ENCODE measurements at regions not wholly inside any gene's neighbourhood (a gene's known extent, or its start where the extent isn't known, plus 50 kb on each side); places are given as distances from the start of the nearest gene placed in this dataset.

DNA sequence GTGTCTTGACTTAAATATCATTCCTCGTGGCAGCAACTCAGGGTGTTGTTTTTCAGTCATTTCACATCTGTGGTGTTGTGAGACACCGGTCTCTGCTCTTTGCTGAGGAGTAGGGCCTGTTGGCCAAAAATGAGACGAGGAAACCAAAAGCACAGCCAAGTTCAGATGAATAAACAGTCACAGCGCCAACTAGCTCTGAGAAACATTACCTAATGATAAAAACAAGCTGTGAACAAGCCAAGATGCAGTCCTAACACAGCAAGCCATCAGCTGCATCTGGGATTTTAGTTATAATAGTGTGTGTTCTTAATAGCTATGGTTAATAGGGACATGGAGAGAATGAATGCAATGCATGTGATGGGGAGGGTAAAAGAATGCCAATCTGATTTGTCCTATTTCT, 843.4 kb upstream of the DPPA4 start:
- H3K4me1 ChIP-seq (ENCODE audit: control insufficient read depth in 3 of 3, insufficient read depth in 2 of 3, low read depth in 1 of 3, low read length in 2 of 3): no peaks in the 10 kb centered on the region
- FAIRE-seq (no peak), DNase-seq (no peak)
- H3K9me3 ChIP-seq (ENCODE audit: control insufficient read depth in 2 of 2, insufficient read depth in 1 of 2, low read depth in 1 of 2, low read length in 1 of 2): no peaks in the 10 kb centered on the region
- H3K27me3 ChIP-seq (ENCODE audit: control insufficient read depth in 3 of 3, insufficient read depth in 3 of 3, low read length in 3 of 3): no peaks in the 10 kb centered on the region
- H3K36me3 ChIP-seq (ENCODE audit: control insufficient read depth in 3 of 3, insufficient read depth in 2 of 3, low read depth in 1 of 3, low read length in 3 of 3): no peaks in the 10 kb centered on the region
- WGBS, 3 donors: 52 to 80% (median 62%) methylated on average over 4 of the region's 4 CpGs
- no peak overlapping the region for H3K4me3 ChIP-seq (ENCODE audit: low read depth in 1 of 3, low read length in 3 of 3)
- H3K27ac ChIP-seq (ENCODE audit: low read depth in 1 of 3, low read length in 2 of 3): no peak overlapping the region

- no peaks in the 10 kb centered on the region for H3K27me3 ChIP-seq (ENCODE audit: control insufficient read depth in 3 of 3, insufficient read depth in 3 of 3, low read length in 3 of 3)
- no peak overlapping the region for H3K27ac ChIP-seq (ENCODE audit: low read depth in 1 of 3, low read length in 2 of 3)
- H3K4me1 ChIP-seq (ENCODE audit: control insufficient read depth in 3 of 3, insufficient read depth in 2 of 3, low read depth in 1 of 3, low read length in 2 of 3): no peaks in the 10 kb centered on the region
- DNase-seq (no peak), FAIRE-seq (no peak)
- H3K4me3 ChIP-seq (ENCODE audit: low read depth in 1 of 3, low read length in 3 of 3): no peak overlapping the region
- 68 to 90% (median 84%) methylated on average over 3 of the region's 3 CpGs for WGBS, 3 donors
- H3K9me3 ChIP-seq (ENCODE audit: control insufficient read depth in 2 of 2, insufficient read depth in 1 of 2, low read depth in 1 of 2, low read length in 1 of 2): no peaks in the 10 kb centered on the region
- H3K36me3 ChIP-seq (ENCODE audit: control insufficient read depth in 3 of 3, insufficient read depth in 2 of 3, low read depth in 1 of 3, low read length in 3 of 3): no peaks in the 10 kb centered on the region
These were observed 843.9 kb upstream of the DPPA4 start for GRCh38 chr3:110181226-110181625.

DNA sequence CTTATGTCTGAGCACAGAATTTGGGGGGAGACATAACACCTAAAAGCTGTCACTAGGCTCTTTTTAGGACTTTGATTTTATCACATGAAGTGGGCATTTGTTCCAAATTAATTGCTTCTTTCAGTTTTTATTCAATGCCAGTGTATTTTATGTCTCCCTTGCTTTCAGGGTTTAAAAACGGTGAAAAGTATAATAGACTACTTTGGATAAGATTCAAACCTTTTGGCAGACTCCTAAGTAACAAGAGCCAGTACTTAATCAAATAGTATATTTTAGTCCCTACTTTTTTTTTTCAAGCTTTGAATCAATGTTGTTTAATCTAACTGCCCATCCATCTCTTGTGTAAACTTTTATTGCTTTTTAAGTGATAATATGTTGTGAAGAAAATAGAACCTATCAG, 847.2 kb upstream of the DPPA4 start:
- no peaks in the 10 kb centered on the region for H3K27me3 ChIP-seq (ENCODE audit: control insufficient read depth in 3 of 3, insufficient read depth in 3 of 3, low read length in 3 of 3)
- DNase-seq (no peak), FAIRE-seq (no peak)
- H3K27ac ChIP-seq (ENCODE audit: low read depth in 1 of 3, low read length in 2 of 3): no peak overlapping the region
- WGBS, 3 donors: 41 to 48% (median 44%) methylated on average over 1 of the region's 1 CpG
- no peaks in the 10 kb centered on the region for H3K9me3 ChIP-seq (ENCODE audit: control insufficient read depth in 2 of 2, insufficient read depth in 1 of 2, low read depth in 1 of 2, low read length in 1 of 2)
- H3K4me3 ChIP-seq (ENCODE audit: low read depth in 1 of 3, low read length in 3 of 3): no peak overlapping the region
- H3K36me3 ChIP-seq (ENCODE audit: control insufficient read depth in 3 of 3, insufficient read depth in 2 of 3, low read depth in 1 of 3, low read length in 3 of 3): no peaks in the 10 kb centered on the region
- H3K4me1 ChIP-seq (ENCODE audit: control insufficient read depth in 3 of 3, insufficient read depth in 2 of 3, low read depth in 1 of 3, low read length in 2 of 3): no peaks in the 10 kb centered on the region

DNA sequence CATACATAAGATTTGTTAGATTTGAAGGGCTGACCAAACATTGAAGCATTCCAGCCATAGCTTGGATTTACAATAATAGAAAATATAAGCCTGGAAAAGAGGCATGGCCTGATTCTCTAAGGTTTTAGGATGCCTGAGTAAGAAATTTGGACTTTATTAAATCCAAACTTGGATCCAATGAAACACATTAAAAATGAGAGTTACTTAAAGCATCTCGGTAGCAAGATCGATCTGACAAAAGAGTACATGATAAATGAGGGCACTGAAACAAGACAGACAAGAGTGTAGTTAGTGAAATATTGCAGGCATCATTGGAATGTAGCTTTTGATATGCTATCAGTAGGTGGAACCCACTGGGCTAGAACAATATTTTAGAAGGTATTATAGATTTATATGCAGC, 855.7 kb upstream of the DPPA4 start:
- Histone ChIP-seq H3K36me3 (ENCODE audit: control insufficient read depth in 3 of 3, insufficient read depth in 2 of 3, low read depth in 1 of 3, low read length in 3 of 3) (no peaks in the 10 kb centered on the region), H3K4me3 (ENCODE audit: low read depth in 1 of 3, low read length in 3 of 3) (no peak overlapping the region), H3K27me3 (ENCODE audit: control insufficient read depth in 3 of 3, insufficient read depth in 3 of 3, low read length in 3 of 3) (no peaks in the 10 kb centered on the region), H3K4me1 (ENCODE audit: control insufficient read depth in 3 of 3, insufficient read depth in 2 of 3, low read depth in 1 of 3, low read length in 2 of 3) (no peaks in the 10 kb centered on the region), H3K9me3 (ENCODE audit: control insufficient read depth in 2 of 2, insufficient read depth in 1 of 2, low read depth in 1 of 2, low read length in 1 of 2) (no peaks in the 10 kb centered on the region), H3K27ac (ENCODE audit: low read depth in 1 of 3, low read length in 2 of 3) (no peak overlapping the region)
- FAIRE-seq (no peak), DNase-seq (no peak)
- WGBS, 3 donors: 58 to 72% (median 59%) methylated on average over 2 of the region's 2 CpGs

DNA sequence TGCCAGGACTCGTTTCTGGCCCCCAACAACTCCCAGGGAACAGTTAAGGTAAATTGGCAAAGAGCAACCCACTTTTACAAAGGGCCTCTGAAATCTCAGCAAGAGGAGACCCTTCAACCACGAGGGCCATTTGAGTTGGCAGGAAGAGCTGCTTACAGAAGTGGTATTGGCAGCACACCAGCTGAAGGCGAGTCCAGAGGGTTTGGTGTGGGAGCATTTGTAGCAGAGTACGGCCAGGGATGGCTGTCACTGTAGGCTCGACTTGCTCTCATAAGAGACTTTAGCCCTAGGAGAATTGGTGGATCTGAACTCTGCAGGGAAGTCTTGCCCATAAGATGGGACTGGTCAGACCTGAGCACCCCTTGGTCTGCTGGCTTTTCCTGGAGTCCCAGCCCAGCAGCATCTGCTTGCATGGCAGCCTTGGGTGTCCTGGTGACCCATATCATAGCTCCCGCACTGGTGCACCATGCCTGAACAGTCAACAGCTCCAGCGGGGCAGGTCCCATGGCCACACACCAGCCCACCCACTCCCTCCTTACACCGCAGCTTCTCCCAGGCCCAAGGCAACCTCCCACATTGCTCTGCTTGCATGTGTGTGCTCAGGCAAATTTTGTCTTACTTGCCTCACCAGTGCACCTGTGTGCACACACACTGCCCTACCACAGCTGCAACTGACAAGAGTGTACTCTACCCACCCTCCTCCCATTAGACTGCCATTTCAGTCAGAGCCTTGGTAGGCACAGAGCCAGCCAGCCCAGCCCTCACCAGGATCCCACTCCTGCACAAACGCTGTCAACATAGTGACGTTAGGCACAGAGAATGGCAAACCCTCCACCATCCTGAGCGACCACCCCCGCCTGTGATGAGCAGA, 861.6 kb upstream of the DPPA4 start:
- Histone ChIP-seq H3K9me3 (ENCODE audit: control insufficient read depth in 2 of 2, insufficient read depth in 1 of 2, low read depth in 1 of 2, low read length in 1 of 2) (peaks cover 0 to 3% of the 10 kb centered on the region in 2 donors), H3K4me3 (ENCODE audit: low read depth in 1 of 3, low read length in 3 of 3) (no peak overlapping the region), H3K27me3 (ENCODE audit: control insufficient read depth in 3 of 3, insufficient read depth in 3 of 3, low read length in 3 of 3) (no peaks in the 10 kb centered on the region), H3K4me1 (ENCODE audit: control insufficient read depth in 3 of 3, insufficient read depth in 2 of 3, low read depth in 1 of 3, low read length in 2 of 3) (no peaks in the 10 kb centered on the region), H3K36me3 (ENCODE audit: control insufficient read depth in 3 of 3, insufficient read depth in 2 of 3, low read depth in 1 of 3, low read length in 3 of 3) (no peaks in the 10 kb centered on the region), H3K27ac (ENCODE audit: low read depth in 1 of 3, low read length in 2 of 3) (no peak overlapping the region)
- FAIRE-seq (no peak), DNase-seq (no peak)
- 82% methylated on average over 12 of the region's 12 CpGs for WGBS, 3 donors

DNA sequence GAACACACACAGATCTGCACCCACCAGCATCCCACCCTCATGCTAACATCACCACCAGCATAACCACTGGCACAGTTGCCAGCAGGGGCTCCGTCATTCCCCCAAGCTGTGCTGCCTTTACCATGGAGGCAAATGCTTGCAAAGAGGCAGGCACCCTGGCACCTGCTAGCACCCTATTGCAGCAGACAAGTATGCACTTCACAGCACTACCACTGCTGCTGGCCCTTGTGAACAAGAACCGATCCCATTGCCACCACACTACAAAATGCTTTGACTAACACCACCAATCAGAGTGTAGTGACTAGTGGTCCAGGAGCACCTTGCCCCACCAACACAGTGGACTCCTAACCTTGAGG, 862.2 kb upstream of the DPPA4 start:
- DNase-seq (no peak), FAIRE-seq (no peak)
- Histone ChIP-seq H3K9me3 (ENCODE audit: control insufficient read depth in 2 of 2, insufficient read depth in 1 of 2, low read depth in 1 of 2, low read length in 1 of 2) (peaks cover 0 to 3% of the 10 kb centered on the region in 2 donors), H3K4me1 (ENCODE audit: control insufficient read depth in 3 of 3, insufficient read depth in 2 of 3, low read depth in 1 of 3, low read length in 2 of 3) (no peaks in the 10 kb centered on the region), H3K27me3 (ENCODE audit: control insufficient read depth in 3 of 3, insufficient read depth in 3 of 3, low read length in 3 of 3) (no peaks in the 10 kb centered on the region), H3K36me3 (ENCODE audit: control insufficient read depth in 3 of 3, insufficient read depth in 2 of 3, low read depth in 1 of 3, low read length in 3 of 3) (no peaks in the 10 kb centered on the region), H3K4me3 (ENCODE audit: low read depth in 1 of 3, low read length in 3 of 3) (no peak overlapping the region), H3K27ac (ENCODE audit: low read depth in 1 of 3, low read length in 2 of 3) (no peak overlapping the region)
- 83 to 94% (median 89%) methylated on average over 2 of the region's 2 CpGs for WGBS, 3 donors

DNA sequence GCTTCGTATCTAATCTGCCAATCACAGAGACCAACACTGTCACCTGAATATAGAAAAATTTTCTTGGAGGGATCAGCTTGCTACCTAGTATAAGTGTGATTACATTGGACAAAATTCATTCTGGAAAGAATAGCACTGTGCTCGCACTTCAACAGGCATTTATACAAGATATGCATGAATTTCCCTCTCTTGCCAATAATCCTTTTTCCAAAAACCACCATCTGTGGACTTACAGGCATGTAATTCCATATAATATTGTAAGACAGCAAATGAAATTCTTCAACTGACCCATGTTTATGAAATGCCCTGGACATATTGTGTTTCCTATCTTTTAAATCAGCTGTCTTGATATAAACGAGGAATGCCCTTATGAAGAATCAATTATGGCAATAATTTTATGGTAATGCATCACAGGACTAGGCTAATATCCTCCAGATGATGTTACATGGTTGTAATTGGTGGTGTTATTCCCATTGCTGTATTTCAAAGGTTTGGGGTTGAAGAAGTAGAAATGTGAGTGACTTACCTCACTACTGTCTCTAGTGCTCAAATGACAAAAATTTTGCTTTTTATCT, 861.4 kb upstream of the NECTIN3 start:
- H3K36me3 ChIP-seq (ENCODE audit: control insufficient read depth in 3 of 3, insufficient read depth in 2 of 3, low read depth in 1 of 3, low read length in 3 of 3): no peaks in the 10 kb centered on the region
- no peaks in the 10 kb centered on the region for H3K27me3 ChIP-seq (ENCODE audit: control insufficient read depth in 3 of 3, insufficient read depth in 3 of 3, low read length in 3 of 3)
- no peak overlapping the region for H3K4me3 ChIP-seq (ENCODE audit: low read depth in 1 of 3, low read length in 3 of 3)
- FAIRE-seq (no peak), DNase-seq (no peak)
- no peaks in the 10 kb centered on the region for H3K9me3 ChIP-seq (ENCODE audit: control insufficient read depth in 2 of 2, insufficient read depth in 1 of 2, low read depth in 1 of 2, low read length in 1 of 2)
- H3K4me1 ChIP-seq (ENCODE audit: control insufficient read depth in 3 of 3, insufficient read depth in 2 of 3, low read depth in 1 of 3, low read length in 2 of 3): no peaks in the 10 kb centered on the region
- 60 to 75% (median 67%) methylated on average over 3 of the region's 3 CpGs for WGBS, 3 donors
- H3K27ac ChIP-seq (ENCODE audit: low read depth in 1 of 3, low read length in 2 of 3): no peak overlapping the region

DNA sequence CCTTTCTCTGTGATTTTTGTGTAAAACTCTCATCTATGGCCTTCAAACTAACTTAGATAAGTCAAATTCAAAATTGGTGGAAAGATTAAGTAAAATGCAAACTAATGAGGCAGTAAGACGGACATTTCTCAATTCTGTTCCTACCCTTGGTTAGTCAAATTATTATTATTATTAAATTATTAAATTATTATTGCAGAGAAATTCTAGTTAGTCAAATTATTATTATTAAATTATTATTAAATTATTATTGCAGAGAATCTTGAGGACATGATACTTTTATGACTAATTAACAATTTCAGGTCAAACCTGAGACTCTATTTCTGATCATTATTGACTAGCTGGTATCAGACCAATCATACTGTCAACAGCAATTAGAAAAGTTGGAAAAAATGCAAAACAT, 845.0 kb upstream of the NECTIN3 start:
- no peaks in the 10 kb centered on the region for H3K4me1 ChIP-seq (ENCODE audit: control insufficient read depth in 3 of 3, insufficient read depth in 2 of 3, low read depth in 1 of 3, low read length in 2 of 3)
- H3K27ac ChIP-seq (ENCODE audit: low read depth in 1 of 3, low read length in 2 of 3): no peak overlapping the region

GRCh38 chr3:110227991-110228390, 843.6 kb upstream of the NECTIN3 start:
- Histone ChIP-seq H3K4me1 (ENCODE audit: control insufficient read depth in 3 of 3, insufficient read depth in 2 of 3, low read depth in 1 of 3, low read length in 2 of 3) (no peaks in the 10 kb centered on the region), H3K36me3 (ENCODE audit: control insufficient read depth in 3 of 3, insufficient read depth in 2 of 3, low read depth in 1 of 3, low read length in 3 of 3) (no peaks in the 10 kb centered on the region), H3K27ac (ENCODE audit: low read depth in 1 of 3, low read length in 2 of 3) (no peak overlapping the region), H3K4me3 (ENCODE audit: low read depth in 1 of 3, low read length in 3 of 3) (no peak overlapping the region), H3K27me3 (ENCODE audit: control insufficient read depth in 3 of 3, insufficient read depth in 3 of 3, low read length in 3 of 3) (no peaks in the 10 kb centered on the region), H3K9me3 (ENCODE audit: control insufficient read depth in 2 of 2, insufficient read depth in 1 of 2, low read depth in 1 of 2, low read length in 1 of 2) (no peaks in the 10 kb centered on the region)
- FAIRE-seq (no peak), DNase-seq (no peak)
- 44 to 59% (median 55%) methylated on average over 4 of the region's 4 CpGs for WGBS, 3 donors

More for the DNA sequence above, 845.0 kb upstream of the NECTIN3 start:
- DNase-seq: no peak
- no peak for FAIRE-seq
- Histone ChIP-seq H3K4me3 (ENCODE audit: low read depth in 1 of 3, low read length in 3 of 3) (no peak overlapping the region), H3K27me3 (ENCODE audit: control insufficient read depth in 3 of 3, insufficient read depth in 3 of 3, low read length in 3 of 3) (no peaks in the 10 kb centered on the region), H3K36me3 (ENCODE audit: control insufficient read depth in 3 of 3, insufficient read depth in 2 of 3, low read depth in 1 of 3, low read length in 3 of 3) (no peaks in the 10 kb centered on the region), H3K9me3 (ENCODE audit: control insufficient read depth in 2 of 2, insufficient read depth in 1 of 2, low read depth in 1 of 2, low read length in 1 of 2) (no peaks in the 10 kb centered on the region)
- WGBS, 3 donors: 78 to 87% (median 82%) methylated on average over 1 of the region's 1 CpG

All from small intestine (tissue), 7 donors.